Right hindlimb (tissue), 1 donor: ENCODE measurements at regions not wholly inside any gene's neighbourhood (a gene's known extent, or its start where the extent isn't known, plus 50 kb on each side); places are given as distances from the start of the nearest gene placed in this dataset.

Experiments used
- DNase-seq: peaks from one replicate; pipeline ENCODE4 v3.0.0-alpha.2; 2018

DNA sequence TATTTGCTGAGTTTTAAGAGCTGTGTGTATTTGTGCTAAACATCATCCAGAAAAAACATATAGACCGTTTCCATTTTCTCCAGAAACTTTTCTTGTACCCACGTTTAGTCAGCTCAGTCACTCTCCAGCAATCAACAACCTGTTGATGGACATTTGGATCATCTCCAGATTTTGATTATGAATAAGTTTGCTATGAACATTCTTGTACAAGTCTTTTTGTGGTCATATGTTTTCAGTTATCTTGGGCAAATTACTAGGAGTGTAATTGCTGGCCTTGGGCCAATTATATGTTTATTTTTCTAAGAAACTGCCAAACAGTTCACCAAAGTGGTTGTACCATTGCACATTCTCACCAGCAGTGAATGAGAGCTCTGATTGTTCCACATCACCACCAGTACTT, 221.8 kb downstream of the CENPF start:
- no peak for DNase-seq

- DNase-seq, result no peak
These were observed 223.6 kb downstream of the CENPF start for GRCh38 chr1:214826619-214827018.

- no peak for DNase-seq
These were observed 224.9 kb downstream of the CENPF start for GRCh38 chr1:214827883-214828282.

GRCh38 chr1:214830941-214831340, 227.9 kb downstream of the CENPF start:
- DNase-seq, result no peak

- no peak for DNase-seq
These were observed 229.0 kb downstream of the CENPF start for GRCh38 chr1:214831956-214832355.

GRCh38 chr1:214833178-214833756, 230.3 kb downstream of the CENPF start:
- DNase-seq, result no peak

GRCh38 chr1:214837376-214837775, 234.4 kb downstream of the CENPF start:
- DNase-seq, result no peak

- no peak for DNase-seq
These were observed 235.4 kb downstream of the CENPF start for GRCh38 chr1:214838351-214838750.

- DNase-seq, result no peak
These were observed 237.4 kb downstream of the CENPF start for GRCh38 chr1:214840356-214840755.

- no peak for DNase-seq
These were observed 239.7 kb upstream of the KCNK2 start for GRCh38 chr1:214842856-214843255.

GRCh38 chr1:214843281-214843680, 239.3 kb upstream of the KCNK2 start:
- DNase-seq, result no peak

GRCh38 chr1:214844319-214844718, 238.2 kb upstream of the KCNK2 start:
- DNase-seq, result no peak

DNA sequence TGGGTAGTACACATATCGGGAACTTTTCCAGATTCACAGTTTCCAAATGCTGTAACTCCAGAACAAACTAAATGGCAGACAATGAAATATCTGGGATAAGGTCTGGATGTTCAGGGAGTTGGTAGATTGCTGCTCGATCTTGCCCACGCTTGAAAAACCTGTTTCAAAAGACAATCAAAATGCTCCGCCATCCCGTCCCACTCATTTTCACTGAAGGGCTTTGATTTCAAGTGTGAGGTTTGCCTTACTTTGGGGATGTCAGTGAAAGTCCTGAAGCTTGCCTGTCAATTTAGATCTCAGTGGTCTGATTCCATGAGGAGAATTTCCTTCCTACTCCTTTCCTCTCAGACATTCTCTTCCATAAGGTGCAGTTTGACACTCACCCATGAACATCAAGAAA, 236.3 kb upstream of the KCNK2 start:
- no peak for DNase-seq

- DNase-seq, result no peak
These were observed 235.3 kb upstream of the KCNK2 start for GRCh38 chr1:214847071-214847810.

DNA sequence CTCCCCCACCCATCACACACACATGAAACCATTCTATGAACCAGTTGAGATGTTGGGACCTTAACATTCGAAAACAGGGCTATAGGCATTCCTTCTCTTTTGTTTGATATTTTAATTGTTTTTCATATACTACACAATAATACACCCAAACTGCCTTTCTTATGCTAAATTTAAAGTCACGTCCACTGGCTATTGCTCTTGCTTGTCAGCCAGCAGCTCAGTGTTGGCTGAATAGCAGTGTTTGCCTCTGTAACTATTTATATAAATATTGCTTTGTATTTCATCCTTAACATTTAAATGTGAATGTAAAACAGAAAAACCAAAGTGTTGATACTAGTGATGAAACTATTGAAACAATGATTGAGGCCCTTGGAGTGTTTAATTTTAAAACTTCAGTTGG, 234.4 kb upstream of the KCNK2 start:
- DNase-seq, result no peak

- no peak for DNase-seq
These were observed 232.0 kb upstream of the KCNK2 start for GRCh38 chr1:214850432-214851050.

- no peak for DNase-seq
These were observed 229.2 kb upstream of the KCNK2 start for GRCh38 chr1:214853340-214853739.

DNA sequence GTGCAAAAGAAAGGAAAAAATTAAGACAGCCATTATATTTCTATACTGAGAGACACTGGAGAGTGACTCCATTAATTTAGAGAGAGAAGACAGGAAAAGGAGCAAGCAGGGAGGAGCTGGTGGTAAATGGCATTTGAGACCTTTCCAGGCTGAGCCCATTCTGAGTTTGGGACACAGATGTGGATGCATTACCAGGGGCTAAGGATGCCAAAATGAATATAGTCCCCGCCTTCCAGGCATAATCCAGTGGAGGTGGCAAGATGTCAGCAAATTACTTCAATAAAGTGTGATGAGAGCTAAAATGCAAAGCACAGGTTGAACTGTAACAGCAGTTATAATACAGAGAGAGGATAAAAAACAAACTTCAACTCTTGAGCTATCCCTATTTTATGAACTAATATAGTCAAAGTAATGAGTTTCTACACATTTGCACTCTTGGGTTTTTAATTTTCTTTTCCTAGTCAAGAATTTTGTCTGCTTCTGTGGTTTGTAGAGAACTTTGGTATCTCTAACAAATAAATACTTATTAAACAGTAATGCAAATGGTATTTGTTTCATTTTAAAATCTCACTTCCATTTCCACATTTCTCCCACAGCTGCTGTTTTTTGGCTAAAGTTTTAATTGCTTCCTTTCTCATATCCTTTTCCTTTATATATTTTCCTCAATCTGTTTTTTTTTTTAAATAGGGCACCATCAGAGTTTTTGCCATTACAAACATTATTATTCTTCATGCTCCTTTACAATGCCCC, 228.2 kb upstream of the KCNK2 start:
- DNase-seq, result no peak

- no peak for DNase-seq
These were observed 225.7 kb upstream of the KCNK2 start for GRCh38 chr1:214856843-214857242.

GRCh38 chr1:214857716-214858115, 224.8 kb upstream of the KCNK2 start:
- no peak for DNase-seq

DNA sequence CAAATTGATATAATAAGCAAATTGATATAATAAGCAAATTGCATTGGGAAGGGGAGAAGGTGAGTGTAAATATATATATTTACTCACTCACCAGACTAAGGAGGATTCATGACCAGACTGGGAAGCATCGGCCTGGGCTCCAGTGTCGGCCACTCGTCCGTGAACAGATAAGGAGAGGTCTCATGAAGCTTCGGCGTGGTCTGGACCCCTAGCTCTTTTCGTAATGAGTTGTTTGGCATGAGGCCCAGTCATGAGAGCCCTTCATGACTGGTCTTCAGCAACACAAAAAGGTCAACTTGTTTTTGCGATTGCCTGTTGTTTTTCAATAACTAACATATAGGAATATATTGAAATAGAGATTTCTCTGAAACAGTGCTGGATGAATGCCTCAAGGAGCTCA, 222.9 kb upstream of the KCNK2 start:
- DNase-seq, result no peak

GRCh38 chr1:214861615-214862014, 220.9 kb upstream of the KCNK2 start:
- DNase-seq, result no peak

GRCh38 chr1:214862421-214862820, 220.1 kb upstream of the KCNK2 start:
- DNase-seq, result no peak
